ENCODE measurements at regions not wholly inside any gene's neighbourhood (a gene's known extent, or its start where the extent isn't known, plus 50 kb on each side); places are given as distances from the start of the nearest gene placed in this dataset.

- DNase-seq: no peak
- TF ChIP-seq POLR2A (IDR thresholded peaks at IDR 0.05): no peak
- TF ChIP-seq, protein P1, sequence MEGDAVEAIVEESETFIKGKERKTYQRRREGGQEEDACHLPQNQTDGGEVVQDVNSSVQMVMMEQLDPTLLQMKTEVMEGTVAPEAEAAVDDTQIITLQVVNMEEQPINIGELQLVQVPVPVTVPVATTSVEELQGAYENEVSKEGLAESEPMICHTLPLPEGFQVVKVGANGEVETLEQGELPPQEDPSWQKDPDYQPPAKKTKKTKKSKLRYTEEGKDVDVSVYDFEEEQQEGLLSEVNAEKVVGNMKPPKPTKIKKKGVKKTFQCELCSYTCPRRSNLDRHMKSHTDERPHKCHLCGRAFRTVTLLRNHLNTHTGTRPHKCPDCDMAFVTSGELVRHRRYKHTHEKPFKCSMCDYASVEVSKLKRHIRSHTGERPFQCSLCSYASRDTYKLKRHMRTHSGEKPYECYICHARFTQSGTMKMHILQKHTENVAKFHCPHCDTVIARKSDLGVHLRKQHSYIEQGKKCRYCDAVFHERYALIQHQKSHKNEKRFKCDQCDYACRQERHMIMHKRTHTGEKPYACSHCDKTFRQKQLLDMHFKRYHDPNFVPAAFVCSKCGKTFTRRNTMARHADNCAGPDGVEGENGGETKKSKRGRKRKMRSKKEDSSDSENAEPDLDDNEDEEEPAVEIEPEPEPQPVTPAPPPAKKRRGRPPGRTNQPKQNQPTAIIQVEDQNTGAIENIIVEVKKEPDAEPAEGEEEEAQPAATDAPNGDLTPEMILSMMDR (IDR thresholded peaks at IDR 0.05 in 4 of 5, conservative IDR thresholded peaks at IDR 0.05 in 1 of 5): no peak
- no peak overlapping the region for H3K4me3 ChIP-seq
- ATAC-seq: no peak
- no peaks in the 10 kb centered on the region for H3K9me3 ChIP-seq
- no peak overlapping the region for H3K27ac ChIP-seq
- no peaks in the 10 kb centered on the region for H3K36me3 ChIP-seq
- intact Hi-C loops (cut with DNase I; ENCODE audit: low total_unique reads) (no loop called here), in situ Hi-C loops (cut with MboI; ENCODE audit: low sequenced_read_pairs in 4 of 4) (no loop called here)
- H3K4me1 ChIP-seq: no peaks in the 10 kb centered on the region
- H3K27me3 ChIP-seq: no peaks in the 10 kb centered on the region
Observed at GRCh38 chr10:89861199-89861573, 159.8 kb downstream of the KIF20B start.

DNA sequence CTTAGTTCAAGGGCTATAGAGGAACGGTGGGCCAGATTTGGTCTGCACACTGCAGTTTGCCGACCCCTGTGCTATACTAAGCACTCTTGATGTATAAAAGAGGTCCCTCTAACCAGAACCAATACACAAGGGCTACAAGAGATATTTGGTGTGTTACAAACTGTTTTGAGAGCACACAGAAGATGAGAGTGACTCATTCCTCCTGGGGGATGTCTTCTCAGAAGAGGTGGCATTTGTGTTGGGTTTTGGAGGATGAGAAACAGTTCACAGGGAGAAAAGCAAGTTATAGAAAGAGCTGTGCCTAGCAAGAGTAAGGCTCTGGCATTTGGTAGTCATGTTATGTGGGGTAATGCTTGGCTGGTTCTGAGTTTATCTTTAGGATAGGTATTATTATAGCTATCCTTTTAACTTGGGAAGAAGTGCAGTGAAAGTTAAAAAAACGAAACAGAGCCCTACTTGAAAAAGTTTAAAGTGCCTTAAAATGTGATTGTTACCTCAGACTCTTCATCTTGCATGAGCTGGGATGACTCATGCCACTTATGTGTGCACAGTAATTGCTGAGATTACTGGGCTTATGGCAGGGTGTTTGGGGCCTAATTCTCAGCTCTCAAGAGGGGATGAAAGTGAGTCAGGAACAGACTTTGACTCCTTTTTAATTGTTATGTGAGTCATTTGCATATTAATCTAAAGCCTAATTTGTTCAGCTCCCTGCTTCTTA is 160.4 kb downstream of the KIF20B start:
- in situ Hi-C loops (cut with MboI; ENCODE audit: low sequenced_read_pairs in 4 of 4): no loop called here
- ATAC-seq (no peak), DNase-seq (no peak)
- Histone ChIP-seq H3K27me3 (no peaks in the 10 kb centered on the region), H3K9me3 (no peaks in the 10 kb centered on the region), H3K27ac (no peak overlapping the region), H3K36me3 (no peaks in the 10 kb centered on the region), H3K4me3 (no peak overlapping the region), H3K4me1 (no peaks in the 10 kb centered on the region)
- intact Hi-C loops (cut with DNase I; ENCODE audit: low total_unique reads): no loop called here
- TF ChIP-seq, protein P1 (IDR thresholded peaks at IDR 0.05 in 4 of 5, conservative IDR thresholded peaks at IDR 0.05 in 1 of 5): no peak
- no peak for TF ChIP-seq POLR2A (IDR thresholded peaks at IDR 0.05)

DNA sequence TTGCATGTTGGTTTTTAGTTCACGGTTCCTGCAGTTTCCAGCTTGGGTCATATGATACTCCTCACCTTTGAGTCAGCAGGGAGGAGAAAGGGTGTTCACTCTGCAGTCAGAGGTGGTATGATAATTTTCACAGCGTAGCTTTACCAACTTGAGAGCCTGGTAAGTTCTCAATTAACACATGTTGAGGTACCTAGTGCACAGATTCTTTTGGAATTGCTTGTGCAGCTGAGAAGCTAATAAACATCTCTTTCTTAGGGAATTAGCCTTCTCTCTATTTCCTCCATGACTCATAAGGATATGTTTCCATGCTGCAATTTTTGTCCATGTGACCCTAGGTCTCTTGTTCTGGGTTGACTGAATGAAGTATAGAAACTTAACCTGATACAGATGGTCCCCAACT is 166.6 kb downstream of the KIF20B start:
- intact Hi-C loops (cut with DNase I; ENCODE audit: low total_unique reads): no loop called here
- ATAC-seq (no peak), DNase-seq (no peak)
- Histone ChIP-seq H3K27ac (no peak overlapping the region), H3K9me3 (no peaks in the 10 kb centered on the region), H3K27me3 (no peaks in the 10 kb centered on the region), H3K36me3 (no peaks in the 10 kb centered on the region), H3K4me1 (no peaks in the 10 kb centered on the region), H3K4me3 (no peak overlapping the region)
- TF ChIP-seq, protein P1 (IDR thresholded peaks at IDR 0.05 in 4 of 5, conservative IDR thresholded peaks at IDR 0.05 in 1 of 5): no peak
- TF ChIP-seq POLR2A (IDR thresholded peaks at IDR 0.05): no peak
- in situ Hi-C loops (cut with MboI; ENCODE audit: low sequenced_read_pairs in 4 of 4): no loop called here

GRCh38 chr10:89869180-89869579 is 167.8 kb downstream of the KIF20B start:
- DNase-seq: no peak

More at GRCh38 chr10:89869180-89869579, 167.8 kb downstream of the KIF20B start:
- Histone ChIP-seq H3K9me3 (no peaks in the 10 kb centered on the region), H3K27ac (no peak overlapping the region), H3K36me3 (no peaks in the 10 kb centered on the region), H3K4me3 (no peak overlapping the region), H3K27me3 (no peaks in the 10 kb centered on the region), H3K4me1 (no peaks in the 10 kb centered on the region)
- no peak for ATAC-seq
- no peak for TF ChIP-seq POLR2A (IDR thresholded peaks at IDR 0.05)
- TF ChIP-seq, protein P1 (IDR thresholded peaks at IDR 0.05 in 4 of 5, conservative IDR thresholded peaks at IDR 0.05 in 1 of 5): no peak
- intact Hi-C loops (cut with DNase I; ENCODE audit: low total_unique reads) (no loop called here), in situ Hi-C loops (cut with MboI; ENCODE audit: low sequenced_read_pairs in 4 of 4) (no loop called here)

Measured in gastrocnemius medialis (tissue), 4 donors.